H7 (cell line): ENCODE measurements at regions not wholly inside any gene's neighbourhood (a gene's known extent, or its start where the extent isn't known, plus 50 kb on each side); places are given as distances from the start of the nearest gene placed in this dataset.

Experiments
- DNase-seq: peaks from one replicate; pipeline ENCODE4 v3.0.0; 2012
- H3K27me3 ChIP-seq: 2 replicates; pipeline ENCODE4 v1.6.0; 2011; ENCODE audit warnings: mild to moderate bottlenecking, low read length; ENCODE audit not compliant: control insufficient read depth, insufficient read depth
- H3K36me3 ChIP-seq: replicated peaks from 2 replicates; pipeline ENCODE4 v1.5.1; 2011; ENCODE audit warnings: low read length; ENCODE audit not compliant: control insufficient read depth, insufficient read depth
- H3K4me3 ChIP-seq: 2 replicates; pipeline ENCODE4 v1.5.1; 2011; ENCODE audit warnings: low read depth, mild to moderate bottlenecking, control low read depth, low read length, moderate library complexity; ENCODE audit not compliant: insufficient read depth

- no peaks in the 10 kb centered on the region for H3K27me3 ChIP-seq
- no peaks in the 10 kb centered on the region for H3K36me3 ChIP-seq
- H3K4me3 ChIP-seq, result no peak overlapping the region
- DNase-seq, result no peak
Observed at GRCh38 chr21:28834335-28835238, 158.1 kb downstream of the LTN1 start.

- H3K27me3 ChIP-seq, result no peaks in the 10 kb centered on the region
- no peak for DNase-seq
- no peaks in the 10 kb centered on the region for H3K36me3 ChIP-seq
- H3K4me3 ChIP-seq, result no peak overlapping the region
Observed at GRCh38 chr21:28833609-28834008, 159.1 kb downstream of the LTN1 start.

- DNase-seq, result no peak
- Histone ChIP-seq H3K27me3 (no peaks in the 10 kb centered on the region), H3K36me3 (no peaks in the 10 kb centered on the region), H3K4me3 (no peak overlapping the region)
Observed at GRCh38 chr21:28833182-28833581, 159.5 kb downstream of the LTN1 start.

GRCh38 chr21:28832715-28833061 lies 160.0 kb downstream of the LTN1 start:
- Histone ChIP-seq H3K4me3 (no peak overlapping the region), H3K36me3 (no peaks in the 10 kb centered on the region), H3K27me3 (no peaks in the 10 kb centered on the region)
- DNase-seq, result no peak

- H3K36me3 ChIP-seq, result no peaks in the 10 kb centered on the region
- H3K27me3 ChIP-seq, result no peaks in the 10 kb centered on the region
- H3K4me3 ChIP-seq, result no peak overlapping the region
- no peak for DNase-seq
Observed at GRCh38 chr21:28832013-28832714, 160.5 kb downstream of the LTN1 start.

GRCh38 chr21:28828981-28829380 lies 163.7 kb downstream of the LTN1 start:
- Histone ChIP-seq H3K4me3 (no peak overlapping the region), H3K36me3 (no peaks in the 10 kb centered on the region), H3K27me3 (no peaks in the 10 kb centered on the region)
- DNase-seq, result no peak

GRCh38 chr21:28828021-28828420 lies 164.7 kb downstream of the LTN1 start:
- H3K27me3 ChIP-seq, result no peaks in the 10 kb centered on the region
- H3K4me3 ChIP-seq, result no peak overlapping the region
- no peaks in the 10 kb centered on the region for H3K36me3 ChIP-seq
- no peak for DNase-seq

GRCh38 chr21:28827422-28827821 lies 165.3 kb downstream of the LTN1 start:
- Histone ChIP-seq H3K4me3 (no peak overlapping the region), H3K36me3 (no peaks in the 10 kb centered on the region)
- DNase-seq, result no peak

GRCh38 chr21:28826569-28826968 lies 166.1 kb downstream of the LTN1 start:
- DNase-seq, result no peak
- Histone ChIP-seq H3K4me3 (no peak overlapping the region), H3K27me3 (no peaks in the 10 kb centered on the region), H3K36me3 (no peaks in the 10 kb centered on the region)

More at GRCh38 chr21:28827422-28827821, 165.3 kb downstream of the LTN1 start:
- H3K27me3 ChIP-seq, result no peaks in the 10 kb centered on the region

GRCh38 chr21:28826021-28826420 lies 166.7 kb downstream of the LTN1 start:
- Histone ChIP-seq H3K4me3 (no peak overlapping the region), H3K27me3 (no peaks in the 10 kb centered on the region), H3K36me3 (no peaks in the 10 kb centered on the region)
- DNase-seq, result no peak

- Histone ChIP-seq H3K4me3 (no peak overlapping the region), H3K36me3 (no peaks in the 10 kb centered on the region), H3K27me3 (no peaks in the 10 kb centered on the region)
- DNase-seq, result no peak
Observed at GRCh38 chr21:28823429-28823828, 169.2 kb downstream of the LTN1 start.

GRCh38 chr21:28822486-28823335 lies 170.0 kb downstream of the LTN1 start:
- no peaks in the 10 kb centered on the region for H3K36me3 ChIP-seq
- no peak for DNase-seq

GRCh38 chr21:28822123-28822399 lies 170.6 kb downstream of the LTN1 start:
- no peak for DNase-seq
- no peaks in the 10 kb centered on the region for H3K36me3 ChIP-seq
- no peak overlapping the region for H3K4me3 ChIP-seq
- no peaks in the 10 kb centered on the region for H3K27me3 ChIP-seq

More at GRCh38 chr21:28822486-28823335, 170.0 kb downstream of the LTN1 start:
- no peak overlapping the region for H3K4me3 ChIP-seq
- H3K27me3 ChIP-seq, result no peaks in the 10 kb centered on the region

- DNase-seq, result no peak
- Histone ChIP-seq H3K36me3 (no peaks in the 10 kb centered on the region), H3K27me3 (no peaks in the 10 kb centered on the region), H3K4me3 (no peak overlapping the region)
Observed at GRCh38 chr21:28821276-28822122, 171.2 kb downstream of the LTN1 start.
